Liver (tissue), 3 donors: ENCODE measurements at regions not wholly inside any gene's neighbourhood (a gene's known extent, or its start where the extent isn't known, plus 50 kb on each side); places are given as distances from the start of the nearest gene placed in this dataset.

Source experiments
- GABPA ChIP-seq, 2 donors: IDR thresholded peaks in 1 of 2; conservative IDR thresholded peaks in 1 of 2; 2 replicates each; pipeline ENCODE4 v1.6.1; 2016; ENCODE audit warnings: antibody characterized with exemption in 2 of 2, mild to moderate bottlenecking in 1 of 2, moderate library complexity in 1 of 2
- MAX ChIP-seq: IDR thresholded peaks from 2 replicates; pipeline ENCODE4 v1.6.1; 2016; ENCODE audit warnings: antibody characterized with exemption
- RAD21 ChIP-seq, 2 donors: IDR thresholded peaks; 2 replicates each; pipeline ENCODE4 v1.6.1; 2016; ENCODE audit warnings: antibody characterized with exemption in 2 of 2, mild to moderate bottlenecking in 2 of 2
- RXRA ChIP-seq, 2 donors: IDR thresholded peaks; 2 replicates each; pipeline ENCODE4 v1.6.1; 2017 to 2018; ENCODE audit warnings: antibody characterized with exemption in 2 of 2, mild to moderate bottlenecking in 1 of 2
- SP1 ChIP-seq: IDR thresholded peaks from 2 replicates; pipeline ENCODE4 v1.6.1; 2018; ENCODE audit warnings: antibody characterized with exemption, mild to moderate bottlenecking
- TF ChIP-seq, protein P1 (sequence below): fragments of 150-350 bp; IDR thresholded peaks from 2 replicates; pipeline ENCODE4 v1.5.1; 2017; ENCODE audit warnings: improper control_type of control experiment, low read depth, low read length; ENCODE audit not compliant: missing input control
- TF ChIP-seq, protein P2 (sequence below): IDR thresholded peaks from 2 replicates; pipeline ENCODE4 v1.6.1; 2016; ENCODE audit warnings: antibody characterized with exemption
- TF ChIP-seq, protein P3 (sequence below): IDR thresholded peaks from 2 replicates; pipeline ENCODE4 v1.6.1; 2016; ENCODE audit warnings: antibody characterized with exemption, mild to moderate bottlenecking
- donor health status: healthy.
- donor health status: healthy.

- TF ChIP-seq, protein P1, sequence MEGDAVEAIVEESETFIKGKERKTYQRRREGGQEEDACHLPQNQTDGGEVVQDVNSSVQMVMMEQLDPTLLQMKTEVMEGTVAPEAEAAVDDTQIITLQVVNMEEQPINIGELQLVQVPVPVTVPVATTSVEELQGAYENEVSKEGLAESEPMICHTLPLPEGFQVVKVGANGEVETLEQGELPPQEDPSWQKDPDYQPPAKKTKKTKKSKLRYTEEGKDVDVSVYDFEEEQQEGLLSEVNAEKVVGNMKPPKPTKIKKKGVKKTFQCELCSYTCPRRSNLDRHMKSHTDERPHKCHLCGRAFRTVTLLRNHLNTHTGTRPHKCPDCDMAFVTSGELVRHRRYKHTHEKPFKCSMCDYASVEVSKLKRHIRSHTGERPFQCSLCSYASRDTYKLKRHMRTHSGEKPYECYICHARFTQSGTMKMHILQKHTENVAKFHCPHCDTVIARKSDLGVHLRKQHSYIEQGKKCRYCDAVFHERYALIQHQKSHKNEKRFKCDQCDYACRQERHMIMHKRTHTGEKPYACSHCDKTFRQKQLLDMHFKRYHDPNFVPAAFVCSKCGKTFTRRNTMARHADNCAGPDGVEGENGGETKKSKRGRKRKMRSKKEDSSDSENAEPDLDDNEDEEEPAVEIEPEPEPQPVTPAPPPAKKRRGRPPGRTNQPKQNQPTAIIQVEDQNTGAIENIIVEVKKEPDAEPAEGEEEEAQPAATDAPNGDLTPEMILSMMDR, result no peak
- TF ChIP-seq RAD21 (IDR thresholded peaks at IDR 0.05) (no peak), SP1 (no peak), GABPA (IDR thresholded peaks at IDR 0.05 in 1 of 2, conservative IDR thresholded peaks at IDR 0.05 in 1 of 2) (no peak), RXRA (IDR thresholded peaks at IDR 0.05) (no peak), MAX (no peak)
- TF ChIP-seq, protein P2, sequence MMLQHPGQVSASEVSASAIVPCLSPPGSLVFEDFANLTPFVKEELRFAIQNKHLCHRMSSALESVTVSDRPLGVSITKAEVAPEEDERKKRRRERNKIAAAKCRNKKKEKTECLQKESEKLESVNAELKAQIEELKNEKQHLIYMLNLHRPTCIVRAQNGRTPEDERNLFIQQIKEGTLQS, result no peak
- TF ChIP-seq, protein P3, sequence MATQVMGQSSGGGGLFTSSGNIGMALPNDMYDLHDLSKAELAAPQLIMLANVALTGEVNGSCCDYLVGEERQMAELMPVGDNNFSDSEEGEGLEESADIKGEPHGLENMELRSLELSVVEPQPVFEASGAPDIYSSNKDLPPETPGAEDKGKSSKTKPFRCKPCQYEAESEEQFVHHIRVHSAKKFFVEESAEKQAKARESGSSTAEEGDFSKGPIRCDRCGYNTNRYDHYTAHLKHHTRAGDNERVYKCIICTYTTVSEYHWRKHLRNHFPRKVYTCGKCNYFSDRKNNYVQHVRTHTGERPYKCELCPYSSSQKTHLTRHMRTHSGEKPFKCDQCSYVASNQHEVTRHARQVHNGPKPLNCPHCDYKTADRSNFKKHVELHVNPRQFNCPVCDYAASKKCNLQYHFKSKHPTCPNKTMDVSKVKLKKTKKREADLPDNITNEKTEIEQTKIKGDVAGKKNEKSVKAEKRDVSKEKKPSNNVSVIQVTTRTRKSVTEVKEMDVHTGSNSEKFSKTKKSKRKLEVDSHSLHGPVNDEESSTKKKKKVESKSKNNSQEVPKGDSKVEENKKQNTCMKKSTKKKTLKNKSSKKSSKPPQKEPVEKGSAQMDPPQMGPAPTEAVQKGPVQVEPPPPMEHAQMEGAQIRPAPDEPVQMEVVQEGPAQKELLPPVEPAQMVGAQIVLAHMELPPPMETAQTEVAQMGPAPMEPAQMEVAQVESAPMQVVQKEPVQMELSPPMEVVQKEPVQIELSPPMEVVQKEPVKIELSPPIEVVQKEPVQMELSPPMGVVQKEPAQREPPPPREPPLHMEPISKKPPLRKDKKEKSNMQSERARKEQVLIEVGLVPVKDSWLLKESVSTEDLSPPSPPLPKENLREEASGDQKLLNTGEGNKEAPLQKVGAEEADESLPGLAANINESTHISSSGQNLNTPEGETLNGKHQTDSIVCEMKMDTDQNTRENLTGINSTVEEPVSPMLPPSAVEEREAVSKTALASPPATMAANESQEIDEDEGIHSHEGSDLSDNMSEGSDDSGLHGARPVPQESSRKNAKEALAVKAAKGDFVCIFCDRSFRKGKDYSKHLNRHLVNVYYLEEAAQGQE, result no peak
These were observed 81.9 kb downstream of the P2RY1 start for GRCh38 chr3:152916753-152917279.
